HFFc6 (cell line): ENCODE measurements at regions not wholly inside any gene's neighbourhood (a gene's known extent, or its start where the extent isn't known, plus 50 kb on each side); places are given as distances from the start of the nearest gene placed in this dataset.

Source experiments
- DNase-seq: peaks from one replicate; pipeline ENCODE4 v3.0.0-alpha.2; 2018
- H3K27ac Mint-ChIP-seq: 2 replicates; pipeline ENCODE4 v1.8.0; 2020; ENCODE audit warnings: mild to moderate bottlenecking, mixed read lengths
- H3K27me3 Mint-ChIP-seq: 2 replicates; pipeline ENCODE4 v1.8.0; 2021; ENCODE audit warnings: mild to moderate bottlenecking, moderate library complexity, mixed read lengths; ENCODE audit not compliant: insufficient read depth
- H3K36me3 Mint-ChIP-seq: 2 replicates; pipeline ENCODE4 v1.8.0; 2021; ENCODE audit warnings: low read depth, mixed read lengths
- H3K4me1 Mint-ChIP-seq: 2 replicates; pipeline ENCODE4 v1.8.0; 2020; ENCODE audit warnings: low read depth, mixed read lengths
- H3K4me3 Mint-ChIP-seq: 2 replicates; pipeline ENCODE4 v1.8.0; 2020; ENCODE audit warnings: mild to moderate bottlenecking, moderate library complexity, mixed read lengths
- H3K9me3 Mint-ChIP-seq: 2 replicates; pipeline ENCODE4 v1.8.0; 2020; ENCODE audit warnings: mild to moderate bottlenecking, mixed read lengths
- CTCF ChIP-seq: fragments of 200-600 bp; sonication (generic); IDR thresholded peaks from 2 replicates; pipeline ENCODE4 v1.5.0; 2021; ENCODE audit warnings: antibody characterized with exemption, mild to moderate bottlenecking

- no peak for TF ChIP-seq CTCF
- Mint-ChIP-seq H3K36me3 (no peaks in the 10 kb centered on the region), H3K9me3 (no peaks in the 10 kb centered on the region), H3K4me1 (peaks cover 9% of the 10 kb centered on the region; the same call in 1 of the 2 replicates), H3K4me3 (no peak overlapping the region), H3K27me3 (peaks cover 21% of the 10 kb centered on the region), H3K27ac (no peak overlapping the region)
- no peak for DNase-seq
Measured at GRCh38 chr20:24743641-24744040, 205.4 kb upstream of the CST7 start.

GRCh38 chr20:24744747-24745146 is 204.3 kb upstream of the CST7 start:
- H3K4me1 Mint-ChIP-seq, result no peaks in the 10 kb centered on the region
- H3K4me3 Mint-ChIP-seq, result no peak overlapping the region
- DNase-seq, result no peak
- peaks cover 18% of the 10 kb centered on the region for H3K27me3 Mint-ChIP-seq
- no peaks in the 10 kb centered on the region for H3K36me3 Mint-ChIP-seq
- no peaks in the 10 kb centered on the region for H3K9me3 Mint-ChIP-seq
- H3K27ac Mint-ChIP-seq, result no peak overlapping the region
- no peak for TF ChIP-seq CTCF

- Mint-ChIP-seq H3K27ac (no peak overlapping the region), H3K36me3 (no peaks in the 10 kb centered on the region), H3K9me3 (no peaks in the 10 kb centered on the region), H3K27me3 (peaks cover 17% of the 10 kb centered on the region), H3K4me1 (no peaks in the 10 kb centered on the region), H3K4me3 (no peak overlapping the region)
- no peak for TF ChIP-seq CTCF
- DNase-seq, result no peak
Measured at GRCh38 chr20:24745206-24745605, 203.9 kb upstream of the CST7 start.

- no peak for DNase-seq
- Mint-ChIP-seq H3K27me3 (peaks cover 17% of the 10 kb centered on the region), H3K36me3 (no peaks in the 10 kb centered on the region), H3K27ac (no peak overlapping the region), H3K4me1 (no peaks in the 10 kb centered on the region), H3K4me3 (no peak overlapping the region), H3K9me3 (no peaks in the 10 kb centered on the region)
- no peak for TF ChIP-seq CTCF
Measured at GRCh38 chr20:24745617-24746350, 203.3 kb upstream of the CST7 start.

GRCh38 chr20:24746351-24746685 is 202.8 kb upstream of the CST7 start:
- H3K4me3 Mint-ChIP-seq, result no peak overlapping the region
- no peaks in the 10 kb centered on the region for H3K4me1 Mint-ChIP-seq
- no peak overlapping the region for H3K27ac Mint-ChIP-seq
- no peaks in the 10 kb centered on the region for H3K36me3 Mint-ChIP-seq
- DNase-seq, result no peak
- TF ChIP-seq CTCF, result no peak
- H3K27me3 Mint-ChIP-seq, result peaks cover 17% of the 10 kb centered on the region
- H3K9me3 Mint-ChIP-seq, result no peaks in the 10 kb centered on the region
